22Rv1 (cell line): ENCODE measurements at regions not wholly inside any gene's neighbourhood (a gene's known extent, or its start where the extent isn't known, plus 50 kb on each side); places are given as distances from the start of the nearest gene placed in this dataset.

Experiments used
- CTCF ChIP-seq: fragments of 450-650 bp; IDR thresholded peaks from 2 replicates; pipeline ENCODE4 v1.5.1; 2017; ENCODE audit warnings: mild to moderate bottlenecking
- ZFX ChIP-seq: fragments of 450-650 bp; IDR thresholded peaks from 2 replicates; pipeline ENCODE4 v1.6.1; 2017; ENCODE audit warnings: antibody characterized with exemption, borderline replicate concordance

- no peak for TF ChIP-seq CTCF
- TF ChIP-seq ZFX = no peak
These were observed 285.9 kb downstream of the KIF4B start for GRCh38 chr5:155299386-155300005.
